OCI-LY1 (cell line): ENCODE measurements at regions not wholly inside any gene's neighbourhood (a gene's known extent, or its start where the extent isn't known, plus 50 kb on each side); places are given as distances from the start of the nearest gene placed in this dataset.

Source experiments
- EZH2 ChIP-seq: fragments of 200-600 bp; sonication (generic), shearing (Covaris generic); IDR thresholded peaks from 2 replicates; pipeline ENCODE4 v1.8.0; 2017; ENCODE audit warnings: borderline replicate concordance, mixed run types, mild to moderate bottlenecking, antibody characterized with exemption, low read length, moderate library complexity, mixed read lengths
- TF ChIP-seq, protein P1 (sequence below): fragments of 200-600 bp; sonication (generic), shearing (Covaris generic); IDR thresholded peaks from 2 replicates; pipeline ENCODE4 v1.5.1; 2017; ENCODE audit warnings: mild to moderate bottlenecking, antibody characterized with exemption, low read length, moderate library complexity, mixed read lengths

GRCh38 chr5:73998489-73998888 lies 372.5 kb downstream of the ARHGEF28 start:
- TF ChIP-seq, protein P1, sequence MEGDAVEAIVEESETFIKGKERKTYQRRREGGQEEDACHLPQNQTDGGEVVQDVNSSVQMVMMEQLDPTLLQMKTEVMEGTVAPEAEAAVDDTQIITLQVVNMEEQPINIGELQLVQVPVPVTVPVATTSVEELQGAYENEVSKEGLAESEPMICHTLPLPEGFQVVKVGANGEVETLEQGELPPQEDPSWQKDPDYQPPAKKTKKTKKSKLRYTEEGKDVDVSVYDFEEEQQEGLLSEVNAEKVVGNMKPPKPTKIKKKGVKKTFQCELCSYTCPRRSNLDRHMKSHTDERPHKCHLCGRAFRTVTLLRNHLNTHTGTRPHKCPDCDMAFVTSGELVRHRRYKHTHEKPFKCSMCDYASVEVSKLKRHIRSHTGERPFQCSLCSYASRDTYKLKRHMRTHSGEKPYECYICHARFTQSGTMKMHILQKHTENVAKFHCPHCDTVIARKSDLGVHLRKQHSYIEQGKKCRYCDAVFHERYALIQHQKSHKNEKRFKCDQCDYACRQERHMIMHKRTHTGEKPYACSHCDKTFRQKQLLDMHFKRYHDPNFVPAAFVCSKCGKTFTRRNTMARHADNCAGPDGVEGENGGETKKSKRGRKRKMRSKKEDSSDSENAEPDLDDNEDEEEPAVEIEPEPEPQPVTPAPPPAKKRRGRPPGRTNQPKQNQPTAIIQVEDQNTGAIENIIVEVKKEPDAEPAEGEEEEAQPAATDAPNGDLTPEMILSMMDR: no peak
- no peak for TF ChIP-seq EZH2
